IMR-90 (cell line): ENCODE measurements at regions not wholly inside any gene's neighbourhood (a gene's known extent, or its start where the extent isn't known, plus 50 kb on each side); places are given as distances from the start of the nearest gene placed in this dataset.

ENCODE experiments used
- ATAC-seq: fragments of 200-7000 bp; cut with Tn5 transposase; 2 replicates; pipeline ENCODE4 v1.9.1; 2020; ENCODE audit warnings: low read depth, mild to moderate bottlenecking, moderate library complexity
- BruUV-seq: library from RNA; stranded (reverse); fragments of 400-500 nt; replicated peaks from 2 replicates; lab custom pipeline; 2021; lab: Mats Ljungman, UMichigan
- CTCF ChIA-PET: fragments of 300-600 bp; formaldehyde crosslinking; extraction: SDS; loops from one replicate; lab custom pipeline; 2021; ENCODE audit warnings: antibody characterized with exemption; lab: Yijun Ruan, JAX
- POLR2A ChIA-PET: fragments of 300-600 bp; sonication (Branson Sonifier 250); formaldehyde crosslinking; loops from one replicate; lab custom pipeline; 2022; ENCODE audit warnings: antibody characterized with exemption; ENCODE audit not compliant: unreplicated experiment; lab: Charles Lee
- DNase-seq: peaks from one replicate; pipeline ENCODE4 v3.0.0; 2013
- H2AFZ ChIP-seq: replicated peaks from 2 replicates; pipeline ENCODE3; 2013; ENCODE audit warnings: low read length, mild to moderate bottlenecking; ENCODE audit not compliant: poor library complexity
- H2AK5ac ChIP-seq: 2 replicates; pipeline ENCODE4 v1.6.1; 2013; ENCODE audit warnings: low read depth, low read length, inconsistent platforms
- H2AK9ac ChIP-seq: replicated peaks from 2 replicates; pipeline ENCODE3; 2013; ENCODE audit warnings: mild to moderate bottlenecking, low read depth, low read length, moderate library complexity; ENCODE audit not compliant: poor library complexity
- H2BK120ac ChIP-seq: 2 replicates; pipeline ENCODE4 v1.6.1; 2013; ENCODE audit warnings: low read depth, low read length, inconsistent platforms
- H2BK15ac ChIP-seq: 3 replicates; pipeline ENCODE4 v1.6.1; 2013; ENCODE audit warnings: low read depth, low read length, inconsistent platforms
- H2BK20ac ChIP-seq: 2 replicates; pipeline ENCODE4 v1.6.1; 2013; ENCODE audit warnings: low read depth, mild to moderate bottlenecking, inconsistent platforms, low read length, moderate library complexity
- H2BK5ac ChIP-seq: 2 replicates; pipeline ENCODE4 v1.6.1; 2013; ENCODE audit warnings: mild to moderate bottlenecking, low read depth, low read length, inconsistent platforms; ENCODE audit not compliant: poor library complexity, severe bottlenecking
- H3K14ac ChIP-seq: replicated peaks from 2 replicates; pipeline ENCODE4 v1.6.1; 2013; ENCODE audit warnings: low read depth, low read length, inconsistent platforms
- H3K18ac ChIP-seq: 2 replicates; pipeline ENCODE4 v1.6.1; 2013; ENCODE audit warnings: low read depth, low read length, control low read depth
- H3K23ac ChIP-seq: 2 replicates; pipeline ENCODE4 v1.6.1; 2013; ENCODE audit warnings: low read depth, low read length, inconsistent platforms
- H3K27ac ChIP-seq: 2 replicates; pipeline ENCODE4 v1.5.1; 2013; ENCODE audit warnings: mild to moderate bottlenecking, control low read depth, low read length; ENCODE audit not compliant: insufficient read depth
- H3K27me3 ChIP-seq: 2 replicates; pipeline ENCODE4 v1.6.1; 2013; ENCODE audit warnings: low read length; ENCODE audit not compliant: control insufficient read depth, insufficient read depth
- H3K36me3 ChIP-seq: 2 replicates; pipeline ENCODE4 v1.6.1; 2013; ENCODE audit warnings: low read length, mixed read lengths; ENCODE audit not compliant: control insufficient read depth, insufficient read depth
- H3K4ac ChIP-seq: 2 replicates; pipeline ENCODE4 v1.6.1; 2013; ENCODE audit warnings: low read depth, low read length, inconsistent platforms
- H3K4me1 ChIP-seq: 2 replicates; pipeline ENCODE4 v1.6.1; 2013; ENCODE audit warnings: low read length, mixed read lengths; ENCODE audit not compliant: control insufficient read depth, insufficient read depth
- H3K4me2 ChIP-seq: 2 replicates; pipeline ENCODE4 v1.6.1; 2013; ENCODE audit warnings: low read depth, mild to moderate bottlenecking, control low read depth, low read length, moderate library complexity
- H3K4me3 ChIP-seq: 2 replicates; pipeline ENCODE4 v1.5.1; 2013; ENCODE audit warnings: low read depth, mild to moderate bottlenecking, control low read depth, low read length, moderate library complexity; ENCODE audit not compliant: insufficient read depth
- H3K56ac ChIP-seq: 2 replicates; pipeline ENCODE4 v1.6.1; 2013; ENCODE audit warnings: low read length, inconsistent platforms; ENCODE audit not compliant: insufficient read depth; ENCODE audit errors: extremely low read depth
- H3K79me1 ChIP-seq, 2 experiments: 2 replicates each; pipeline ENCODE4 v1.6.1; 2013; ENCODE audit warnings: low read length in 2 of 2, inconsistent platforms in 1 of 2, low read depth in 1 of 2
- H3K9ac ChIP-seq: 2 replicates; pipeline ENCODE4 v1.6.1; 2013; ENCODE audit warnings: low read depth, low read length, control low read depth
- H3K9me1 ChIP-seq: 2 replicates; pipeline ENCODE4 v1.6.1; 2013; ENCODE audit warnings: low read length, inconsistent platforms; ENCODE audit not compliant: insufficient read depth
- H3K9me3 ChIP-seq: 2 replicates; pipeline ENCODE4 v1.6.1; 2013; ENCODE audit warnings: low read length; ENCODE audit not compliant: control insufficient read depth, insufficient read depth
- H4K20me1 ChIP-seq: 2 replicates; pipeline ENCODE4 v1.6.1; 2013; ENCODE audit warnings: low read length, inconsistent platforms; ENCODE audit not compliant: insufficient read depth
- H4K5ac ChIP-seq: 2 replicates; pipeline ENCODE4 v1.6.1; 2013; ENCODE audit warnings: mild to moderate bottlenecking, low read depth, low read length, control low read depth
- H4K8ac ChIP-seq, 2 experiments: 2 replicates each; pipeline ENCODE4 v1.6.1; 2013; ENCODE audit warnings: low read depth in 2 of 2, low read length in 2 of 2, control low read depth in 1 of 2, inconsistent platforms in 1 of 2
- H4K91ac ChIP-seq: 2 replicates; pipeline ENCODE4 v1.6.1; 2013; ENCODE audit warnings: low read depth, low read length, inconsistent platforms; ENCODE audit not compliant: insufficient read depth
- BHLHE40 ChIP-seq: fragments of 150-350 bp; IDR thresholded peaks from 2 replicates; pipeline ENCODE4 v1.6.1; 2016; ENCODE audit warnings: mild to moderate bottlenecking, low read depth, low read length
- CEBPB ChIP-seq: IDR thresholded peaks from 2 replicates; pipeline ENCODE4 v1.6.1; 2012; ENCODE audit warnings: low read depth, low read length, improper control_type of control experiment
- WGBS, 2 experiments: methylation state at CpG; one replicate each; pipeline versions ENCODE4 v1.1.5 to v1.1.7; 2013; ENCODE audit warnings: missing lambda C conversion rate in 2 of 2; ENCODE audit not compliant: insufficient read length in 1 of 2; ENCODE audit errors: extremely low coverage in 2 of 2; 5-methylcytosine and 5-hydroxymethylcytosine counted together
- dilution Hi-C: fragments of 300-500 bp; cut with HindIII; formaldehyde crosslinking; loops from one replicate; pipeline ENCODE4 v1.14.3; 2018; ENCODE audit warnings: low sequenced_read_pairs; ENCODE audit not compliant: unreplicated experiment
- in situ Hi-C: fragments of 300-500 bp; cut with MboI; formaldehyde crosslinking; loops from 3 replicates; pipeline ENCODE4 v1.14.3; 2019; ENCODE audit warnings: low sequenced_read_pairs, inconsistent platforms, mixed read lengths
- intact Hi-C: fragments of 100-400 bp; cut with micrococcal nuclease; formaldehyde crosslinking; loops from 2 replicates; pipeline ENCODE4 v1.10.0; 2022

DNA sequence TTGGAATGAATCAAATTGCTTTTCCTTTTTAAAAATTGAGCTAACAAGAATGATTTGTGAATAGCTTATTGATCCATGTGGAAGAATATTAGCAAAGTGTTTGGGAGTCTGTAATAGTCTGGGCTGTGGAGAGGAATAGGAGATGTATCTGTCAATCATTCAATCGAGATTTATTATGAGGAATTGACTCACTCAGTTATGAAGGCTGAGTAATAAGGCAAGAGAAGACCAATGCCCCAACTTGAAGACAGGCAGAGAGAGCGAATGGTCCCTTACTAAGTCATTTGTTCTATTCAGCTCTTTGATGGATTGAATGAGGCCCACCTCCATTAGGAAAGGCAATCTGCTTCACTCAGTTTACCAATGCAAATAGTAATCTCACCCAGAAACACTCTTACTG lies 403.0 kb downstream of the CD83 start:
- Histone ChIP-seq H3K9me1 (no peaks in the 10 kb centered on the region; the same call in 1 of the 2 replicates), H2AK5ac (no peak overlapping the region), H2AFZ (no peak overlapping the region), H2BK5ac (no peak overlapping the region), H3K23ac (no peak overlapping the region), H3K9me3 (no peaks in the 10 kb centered on the region), H3K9ac (no peak overlapping the region), H4K8ac (no peak overlapping the region), H4K5ac (no peak overlapping the region), H2BK15ac (no peak overlapping the region), H3K79me1 (no peaks in the 10 kb centered on the region), H3K27ac (no peak overlapping the region), H3K18ac (no peak overlapping the region), H4K20me1 (no peaks in the 10 kb centered on the region), H2AK9ac (no peak overlapping the region), H3K4ac (no peak overlapping the region), H3K14ac (no peak overlapping the region), H3K56ac (no peak overlapping the region), H3K27me3 (no peaks in the 10 kb centered on the region), H2BK120ac (no peak overlapping the region), H3K36me3 (no peaks in the 10 kb centered on the region), H3K4me1 (peaks cover 4% of the 10 kb centered on the region; the same call in 1 of the 2 replicates), H2BK20ac (no peak overlapping the region), H3K4me2 (no peak overlapping the region), H3K4me3 (no peak overlapping the region), H4K91ac (no peak overlapping the region)
- TF ChIP-seq CEBPB: no peak
- no peak for TF ChIP-seq BHLHE40
- BruUV-seq: no TSS peak
- POLR2A ChIA-PET: no interaction called here
- ATAC-seq (no peak), DNase-seq (no peak)
- 80% methylated on average over 1 of the region's 2 CpGs; no CpG with 5 or more reads in 1 of the 2 experiments for WGBS, 2 experiments
- dilution Hi-C loops (no loop called here), in situ Hi-C loops (no loop called here), intact Hi-C loops (no loop called here)
- CTCF ChIA-PET: interaction anchor here (0.7 kb wide), 1 partner anchor 24 kb away, joined by 7 read pairs; no protein-coding TSS in a partner anchor
